WTC11 (cell line): ENCODE measurements at regions not wholly inside any gene's neighbourhood (a gene's known extent, or its start where the extent isn't known, plus 50 kb on each side); places are given as distances from the start of the nearest gene placed in this dataset.

ENCODE experiments used
- ATAC-seq: fragments of 200-7000 bp; cut with Tn5 transposase; 2 replicates; pipeline ENCODE4 v1.10.0; 2021; ENCODE audit warnings: mild to moderate bottlenecking, moderate library complexity
- CTCF ChIA-PET: fragments of 300-600 bp; sonication (Branson Sonifier 250); formaldehyde crosslinking; loops from one replicate; lab custom pipeline; 2021; ENCODE audit warnings: antibody characterized with exemption; lab: Charles Lee
- POLR2A ChIA-PET: fragments of 350-600 bp; sonication (Branson Sonifier 250); formaldehyde crosslinking; loops from one replicate; lab custom pipeline; 2021; ENCODE audit warnings: antibody characterized with exemption; lab: Charles Lee
- DNase-seq: peaks from one replicate; pipeline ENCODE4 v3.0.0; 2021; ENCODE audit warnings: low spot score
- H3K27ac Mint-ChIP-seq: 2 replicates; pipeline ENCODE4 v1.8.0; 2021; ENCODE audit warnings: mixed read lengths
- H3K27me3 Mint-ChIP-seq: 2 replicates; pipeline ENCODE4 v1.8.0; 2021; ENCODE audit warnings: low read depth, mild to moderate bottlenecking, moderate library complexity, mixed read lengths
- H3K36me3 Mint-ChIP-seq: 2 replicates; pipeline ENCODE4 v1.8.0; 2021; ENCODE audit warnings: mixed read lengths
- H3K4me1 Mint-ChIP-seq: 2 replicates; pipeline ENCODE4 v1.8.0; 2022; ENCODE audit warnings: mixed read lengths
- H3K4me3 Mint-ChIP-seq: 2 replicates; pipeline ENCODE4 v1.8.0; 2021; ENCODE audit warnings: mild to moderate bottlenecking, moderate library complexity, mixed read lengths
- H3K9me3 Mint-ChIP-seq: 2 replicates; pipeline ENCODE4 v1.8.0; 2021; ENCODE audit warnings: mixed read lengths
- AR ChIP-seq: fragments of 250-450 bp; sonication (Bioruptor Pico); IDR thresholded peaks from 2 replicates; pipeline ENCODE4 v1.9.0; 2021; ENCODE audit warnings: mild to moderate bottlenecking
- HMGXB4 ChIP-seq: sonication (generic); formaldehyde crosslinking; IDR thresholded peaks from 2 replicates; pipeline ENCODE4 v1.8.1; 2023; ENCODE audit warnings: mild to moderate bottlenecking, moderate library complexity, missing genetic modification reagents
- IRF1 ChIP-seq: sonication (generic); formaldehyde crosslinking; IDR thresholded peaks from 2 replicates; pipeline ENCODE4 v1.8.0; 2023; ENCODE audit warnings: missing genetic modification reagents
- IRF2 ChIP-seq: sonication (generic); formaldehyde crosslinking; IDR thresholded peaks from 2 replicates; pipeline ENCODE4 v1.8.0; 2022; ENCODE audit warnings: low read depth, missing genetic modification reagents, borderline replicate concordance
- NFYB ChIP-seq: sonication (generic); formaldehyde crosslinking; conservative IDR thresholded peaks from 2 replicates; pipeline ENCODE4 v1.8.0; 2022; ENCODE audit warnings: low read depth, missing genetic modification reagents
- NR2C2 ChIP-seq: sonication (generic); formaldehyde crosslinking; IDR thresholded peaks from 2 replicates; pipeline ENCODE4 v1.8.0; 2022; ENCODE audit warnings: mild to moderate bottlenecking, missing genetic modification reagents
- PRDM15 ChIP-seq: sonication (generic); formaldehyde crosslinking; IDR thresholded peaks from 2 replicates; pipeline ENCODE4 v1.8.0; 2022; ENCODE audit warnings: missing genetic modification reagents
- PRRX2 ChIP-seq: fragments of 250-450 bp; sonication (Bioruptor Pico); IDR thresholded peaks from 2 replicates; pipeline ENCODE4 v1.8.0; 2021; ENCODE audit warnings: mild to moderate bottlenecking
- SMAD3 ChIP-seq: sonication (generic); formaldehyde crosslinking; IDR thresholded peaks from 2 replicates; pipeline ENCODE4 v1.8.0; 2022; ENCODE audit warnings: missing genetic modification reagents, mild to moderate bottlenecking, borderline replicate concordance
- SP1 ChIP-seq: sonication (generic); formaldehyde crosslinking; conservative IDR thresholded peaks from 2 replicates; pipeline ENCODE4 v1.8.1; 2022; ENCODE audit warnings: missing genetic modification reagents
- TEAD1 ChIP-seq: sonication (generic); formaldehyde crosslinking; IDR thresholded peaks from 2 replicates; pipeline ENCODE4 v1.8.0; 2022; ENCODE audit warnings: mild to moderate bottlenecking, missing genetic modification reagents
- TEAD4 ChIP-seq: sonication (generic); formaldehyde crosslinking; IDR thresholded peaks from 2 replicates; pipeline ENCODE4 v1.8.0; 2022; ENCODE audit warnings: mild to moderate bottlenecking, missing genetic modification reagents
- TP53 ChIP-seq: sonication (generic); formaldehyde crosslinking; IDR thresholded peaks from 2 replicates; pipeline ENCODE4 v1.8.1; 2023; ENCODE audit warnings: mild to moderate bottlenecking, missing genetic modification reagents
- ZBTB21 ChIP-seq: sonication (generic); formaldehyde crosslinking; IDR thresholded peaks from 2 replicates; pipeline ENCODE4 v1.8.1; 2023; ENCODE audit warnings: mild to moderate bottlenecking, missing genetic modification reagents, borderline replicate concordance
- ZBTB43 ChIP-seq: sonication (generic); formaldehyde crosslinking; IDR thresholded peaks from 2 replicates; pipeline ENCODE4 v1.8.1; 2023; ENCODE audit warnings: mild to moderate bottlenecking, missing genetic modification reagents
- ZMAT4 ChIP-seq: fragments of 250-450 bp; sonication (Bioruptor Pico); IDR thresholded peaks from 2 replicates; pipeline ENCODE4 v1.9.0; 2021; ENCODE audit warnings: mild to moderate bottlenecking
- ZNF138 ChIP-seq: sonication (generic); formaldehyde crosslinking; conservative IDR thresholded peaks from 2 replicates; pipeline ENCODE4 v1.8.1; 2022; ENCODE audit warnings: mild to moderate bottlenecking, moderate library complexity, missing genetic modification reagents
- ZNF232 ChIP-seq: sonication (generic); formaldehyde crosslinking; IDR thresholded peaks from 2 replicates; pipeline ENCODE4 v1.8.0; 2022; ENCODE audit warnings: mild to moderate bottlenecking, missing genetic modification reagents
- ZNF396 ChIP-seq: fragments of 250-450 bp; sonication (Bioruptor Pico); IDR thresholded peaks from 2 replicates; pipeline ENCODE4 v1.8.0; 2021; ENCODE audit warnings: mild to moderate bottlenecking, moderate library complexity, borderline replicate concordance

GRCh38 chr14:42504433-42504832 lies 897.8 kb downstream of the LRFN5 start (continued):
- TF ChIP-seq AR (no peak), PRRX2 (CRISPR knock-in tag) (no peak), IRF1 (CRISPR knock-in tag) (no peak)
- TF ChIP-seq, all 79 proteins: peak for 0

- ATAC-seq (no peak), DNase-seq (no peak)
- ChIA-PET CTCF (no interaction called here), POLR2A (no interaction called here)
- Mint-ChIP-seq H3K27ac (no peak overlapping the region), H3K36me3 (peaks cover 6% of the 10 kb centered on the region), H3K27me3 (no peaks in the 10 kb centered on the region), H3K4me1 (peaks cover 10% of the 10 kb centered on the region), H3K4me3 (no peak overlapping the region), H3K9me3 (no peaks in the 10 kb centered on the region)
- no peak for TF ChIP-seq TEAD4 (CRISPR knock-in tag)
- TF ChIP-seq ZBTB21 = no peak
- TF ChIP-seq SMAD3 (CRISPR knock-in tag) = no peak
- no peak for TF ChIP-seq ZNF232 (CRISPR knock-in tag)
- no peak for TF ChIP-seq SP1 (CRISPR knock-in tag)
- TF ChIP-seq TEAD1 (CRISPR knock-in tag) = no peak
- no peak for TF ChIP-seq TP53
- no peak for TF ChIP-seq PRRX2 (CRISPR knock-in tag)
- TF ChIP-seq ZBTB43 (CRISPR knock-in tag) = no peak
Observed at GRCh38 chr14:42499137-42499536, 892.5 kb downstream of the LRFN5 start.

- H3K4me3 Mint-ChIP-seq = no peak overlapping the region
- TF ChIP-seq NR2C2 (CRISPR knock-in tag) (no peak), HMGXB4 (no peak), NFYB (CRISPR knock-in tag) (no peak), ZNF138 (CRISPR knock-in tag) (no peak), AR (no peak), IRF2 (no peak), ZNF396 (CRISPR knock-in tag) (no peak), ZMAT4 (CRISPR knock-in tag) (no peak), PRDM15 (CRISPR knock-in tag) (no peak)
- no peaks in the 10 kb centered on the region for H3K36me3 Mint-ChIP-seq
- CTCF ChIA-PET = no interaction called here
- H3K27me3 Mint-ChIP-seq = no peaks in the 10 kb centered on the region
- H3K4me1 Mint-ChIP-seq = peaks cover 16% of the 10 kb centered on the region
- DNase-seq = no peak
- no peak for ATAC-seq
- POLR2A ChIA-PET = no interaction called here
- no peaks in the 10 kb centered on the region for H3K9me3 Mint-ChIP-seq
- no peak overlapping the region for H3K27ac Mint-ChIP-seq
Observed at GRCh38 chr14:42490536-42490935, 883.9 kb downstream of the LRFN5 start.
